Endothelial cell of umbilical vein (primary cell): ENCODE measurements at regions not wholly inside any gene's neighbourhood (a gene's known extent, or its start where the extent isn't known, plus 50 kb on each side); places are given as distances from the start of the nearest gene placed in this dataset.

ENCODE experiments used
- BruUV-seq: library from RNA; stranded (reverse); fragments of 400-500 nt; replicated peaks from 2 replicates; lab custom pipeline; 2021; lab: Mats Ljungman, UMichigan
- CTCF ChIA-PET: fragments of 300-600, 350-600 bp; sonication (Branson Sonifier 250); formaldehyde crosslinking; loops from one replicate; lab custom pipeline; 2021; ENCODE audit warnings: antibody characterized with exemption, inconsistent platforms; lab: Charles Lee
- POLR2A ChIA-PET: fragments of 300-600, 350-600 bp; sonication (Branson Sonifier 250); formaldehyde crosslinking; loops from one replicate; lab custom pipeline; 2021; ENCODE audit warnings: antibody characterized with exemption, inconsistent platforms; lab: Charles Lee
- DNase-seq: peaks from one replicate; pipeline ENCODE4 v3.0.0-alpha.2; 2011; ENCODE audit warnings: low read depth, low spot score
- FAIRE-seq: peaks from 2 replicates; lab custom pipeline; 2011; peaks lifted over from hg19 to GRCh38; lab: Jason Lieb, UNC
- H2AFZ ChIP-seq: 2 replicates; pipeline ENCODE4 v1.6.0; 2012; ENCODE audit warnings: low read depth, low read length, control low read depth, inconsistent platforms
- H3K27ac ChIP-seq: 2 replicates; pipeline ENCODE4 v1.5.1; 2011; ENCODE audit warnings: low read depth, mild to moderate bottlenecking, control low read depth, low read length, moderate library complexity; ENCODE audit not compliant: insufficient read depth
- H3K27me3 ChIP-seq, 2 experiments: 2 replicates each; pipeline versions ENCODE4 v1.6.0 to v1.6.1; 2011; ENCODE audit warnings: low read length in 2 of 2, mixed read lengths in 1 of 2; ENCODE audit not compliant: control insufficient read depth in 2 of 2, insufficient read depth in 2 of 2
- H3K36me3 ChIP-seq, 2 experiments: 2 replicates in 1 of 2; 3 replicates in 1 of 2; pipeline ENCODE4 v1.5.1; 2011; ENCODE audit warnings: low read length in 2 of 2, mild to moderate bottlenecking in 1 of 2, moderate library complexity in 1 of 2; ENCODE audit not compliant: control insufficient read depth in 2 of 2, insufficient read depth in 2 of 2; ENCODE audit errors: extremely low read depth in 1 of 2
- H3K4me1 ChIP-seq: 3 replicates; pipeline ENCODE4 v1.5.1; 2011; ENCODE audit warnings: mild to moderate bottlenecking, low read length; ENCODE audit not compliant: control insufficient read depth, insufficient read depth; ENCODE audit errors: extremely low read depth
- H3K4me2 ChIP-seq: 2 replicates; pipeline ENCODE4 v1.6.1; 2011; ENCODE audit warnings: low read length, control low read depth, mixed read lengths; ENCODE audit not compliant: insufficient read depth
- H3K4me3 ChIP-seq, 3 experiments: fragments of 200-600 bp in 1 of 3; sonication (generic), shearing (Covaris generic) in 1 of 3; replicated peaks in 1 of 3; 2 replicates each; pipeline ENCODE4 v1.5.1; 2011 to 2016; ENCODE audit warnings: control low read depth in 3 of 3, low read length in 3 of 3, mild to moderate bottlenecking in 2 of 3, inconsistent platforms in 1 of 3, low read depth in 1 of 3, moderate library complexity in 1 of 3; ENCODE audit not compliant: insufficient read depth in 1 of 3
- H3K79me2 ChIP-seq: 2 replicates; pipeline ENCODE4 v1.6.0; 2012; ENCODE audit warnings: low read length, inconsistent platforms; ENCODE audit not compliant: control insufficient read depth, insufficient read depth
- H3K9ac ChIP-seq: replicated peaks from 2 replicates; pipeline ENCODE3; 2011; ENCODE audit warnings: low read length, control low read depth; ENCODE audit not compliant: insufficient read depth; ENCODE audit errors: extremely low read depth
- H3K9me1 ChIP-seq: replicated peaks from 3 replicates; pipeline ENCODE4 v1.6.0; 2011; ENCODE audit warnings: mild to moderate bottlenecking, low read length; ENCODE audit not compliant: control insufficient read depth, insufficient read depth; ENCODE audit errors: extremely low read depth
- H3K9me3 ChIP-seq: replicated peaks from 2 replicates; pipeline ENCODE4 v1.5.1; 2012; ENCODE audit warnings: low read length, inconsistent platforms; ENCODE audit not compliant: control insufficient read depth, insufficient read depth
- H4K20me1 ChIP-seq: replicated peaks from 2 replicates; pipeline ENCODE3; 2011; ENCODE audit warnings: mild to moderate bottlenecking, low read length; ENCODE audit not compliant: control insufficient read depth, insufficient read depth; ENCODE audit errors: extremely low read depth
- EZH2 ChIP-seq: IDR thresholded peaks from 2 replicates; pipeline ENCODE4 v1.6.1; 2012; ENCODE audit warnings: borderline replicate concordance, low read depth, mild to moderate bottlenecking, moderate library complexity, low read length, inconsistent platforms; ENCODE audit not compliant: severe bottlenecking
- FOS ChIP-seq: IDR thresholded peaks from 2 replicates; pipeline ENCODE4 v1.6.1; 2011; ENCODE audit warnings: mild to moderate bottlenecking, low read length, moderate library complexity, borderline replicate concordance; ENCODE audit not compliant: insufficient read depth
- GATA2 ChIP-seq: IDR thresholded peaks from 2 replicates; pipeline ENCODE4 v1.7.0; 2011; ENCODE audit warnings: low read depth, mild to moderate bottlenecking, moderate library complexity, mixed read lengths, low read length; ENCODE audit not compliant: insufficient read length, insufficient read depth
- JUN ChIP-seq: IDR thresholded peaks from 2 replicates; pipeline ENCODE4 v1.6.1; 2011; ENCODE audit warnings: borderline replicate concordance, low read depth; ENCODE audit not compliant: insufficient read length, insufficient read depth
- MYC ChIP-seq: IDR thresholded peaks from one replicate; pipeline ENCODE4 v1.6.1; 2011; ENCODE audit warnings: mild to moderate bottlenecking, low read depth, low read length
- POLR2A ChIP-seq: IDR thresholded peaks from 2 replicates; pipeline ENCODE4 v1.6.1; 2012; ENCODE audit warnings: low read depth, mild to moderate bottlenecking, control low read depth, low read length
- POLR2AphosphoS5 ChIP-seq: IDR thresholded peaks from 2 replicates; pipeline ENCODE4 v1.6.1; 2012; ENCODE audit warnings: low read depth, mild to moderate bottlenecking, control low read depth, low read length, moderate library complexity; ENCODE audit not compliant: insufficient read depth
- dilution Hi-C: fragments of 300-500 bp; cut with MboI; formaldehyde crosslinking; loops from one replicate; pipeline ENCODE4 v1.15.0; 2019; ENCODE audit warnings: low sequenced_read_pairs; ENCODE audit not compliant: extremely low pct_ligation_motif_present
- intact Hi-C: fragments of 100-400 bp; cut with micrococcal nuclease; formaldehyde crosslinking; loops from one replicate; pipeline ENCODE4 v1.10.0; 2022
- TF ChIP-seq, protein P1 (sequence below), 2 donors: IDR thresholded peaks; 1 replicate in 1 of 2; 2 replicates in 1 of 2; pipeline ENCODE4 v1.5.1; 2011; ENCODE audit warnings: low read length in 2 of 2, mild to moderate bottlenecking in 2 of 2, moderate library complexity in 2 of 2, control low read depth in 1 of 2, inconsistent platforms in 1 of 2, low read depth in 1 of 2; ENCODE audit not compliant: insufficient read depth in 1 of 2; ENCODE audit errors: extremely low read depth in 1 of 2
- TF ChIP-seq, protein P2 (sequence below): IDR thresholded peaks from 2 replicates; pipeline ENCODE4 v1.6.1; 2011; ENCODE audit not compliant: insufficient read depth, insufficient read length

DNA sequence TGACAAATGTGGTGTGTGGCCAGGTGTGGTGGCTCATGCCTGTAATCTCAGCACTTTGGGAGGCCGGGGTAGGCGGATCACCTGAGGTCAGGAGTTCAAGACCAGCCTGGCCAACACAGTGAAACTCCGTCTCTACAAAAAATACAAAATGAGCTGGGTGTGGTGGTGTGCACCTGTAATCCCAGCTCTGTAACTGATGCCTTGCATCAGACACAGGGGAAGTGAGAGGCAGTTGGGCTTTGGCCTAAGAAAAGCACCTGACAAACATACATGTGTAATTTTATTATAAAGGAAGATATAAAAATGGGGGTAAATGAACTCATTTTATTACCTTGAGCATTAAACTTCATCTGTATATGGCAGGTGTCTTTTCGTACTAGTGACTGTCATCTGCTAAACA is 66.7 kb upstream of the FAM136A start:
- no peaks in the 10 kb centered on the region for H4K20me1 ChIP-seq
- DNase-seq (no peak), FAIRE-seq (no peak)
- ChIA-PET CTCF (no interaction called here), POLR2A (no interaction called here)
- H3K4me2 ChIP-seq: no peak overlapping the region
- H3K79me2 ChIP-seq: no peaks in the 10 kb centered on the region
- no peak overlapping the region for H3K27ac ChIP-seq
- peaks cover 2% of the 10 kb centered on the region for H3K9me3 ChIP-seq
- peaks cover 16% of the 10 kb centered on the region for H3K4me1 ChIP-seq
- intact Hi-C loops: no loop called here
- H3K9ac ChIP-seq: no peak overlapping the region
- no peaks in the 10 kb centered on the region for H3K36me3 ChIP-seq
- TF ChIP-seq, protein P1, sequence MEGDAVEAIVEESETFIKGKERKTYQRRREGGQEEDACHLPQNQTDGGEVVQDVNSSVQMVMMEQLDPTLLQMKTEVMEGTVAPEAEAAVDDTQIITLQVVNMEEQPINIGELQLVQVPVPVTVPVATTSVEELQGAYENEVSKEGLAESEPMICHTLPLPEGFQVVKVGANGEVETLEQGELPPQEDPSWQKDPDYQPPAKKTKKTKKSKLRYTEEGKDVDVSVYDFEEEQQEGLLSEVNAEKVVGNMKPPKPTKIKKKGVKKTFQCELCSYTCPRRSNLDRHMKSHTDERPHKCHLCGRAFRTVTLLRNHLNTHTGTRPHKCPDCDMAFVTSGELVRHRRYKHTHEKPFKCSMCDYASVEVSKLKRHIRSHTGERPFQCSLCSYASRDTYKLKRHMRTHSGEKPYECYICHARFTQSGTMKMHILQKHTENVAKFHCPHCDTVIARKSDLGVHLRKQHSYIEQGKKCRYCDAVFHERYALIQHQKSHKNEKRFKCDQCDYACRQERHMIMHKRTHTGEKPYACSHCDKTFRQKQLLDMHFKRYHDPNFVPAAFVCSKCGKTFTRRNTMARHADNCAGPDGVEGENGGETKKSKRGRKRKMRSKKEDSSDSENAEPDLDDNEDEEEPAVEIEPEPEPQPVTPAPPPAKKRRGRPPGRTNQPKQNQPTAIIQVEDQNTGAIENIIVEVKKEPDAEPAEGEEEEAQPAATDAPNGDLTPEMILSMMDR (IDR thresholded peaks at IDR 0.05; ENCODE audit: extremely low read depth in 1 of 2, insufficient read depth in 1 of 2, low read depth in 1 of 2, low read length in 2 of 2): no peak
- no peak for TF ChIP-seq JUN
- TF ChIP-seq FOS: no peak
- no peak for TF ChIP-seq POLR2AphosphoS5
- TF ChIP-seq, protein P2, sequence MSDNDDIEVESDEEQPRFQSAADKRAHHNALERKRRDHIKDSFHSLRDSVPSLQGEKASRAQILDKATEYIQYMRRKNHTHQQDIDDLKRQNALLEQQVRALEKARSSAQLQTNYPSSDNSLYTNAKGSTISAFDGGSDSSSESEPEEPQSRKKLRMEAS: no peak
- no peak for TF ChIP-seq POLR2A
- TF ChIP-seq MYC: no peak
- TF ChIP-seq GATA2: no peak
- no peak for TF ChIP-seq EZH2
- no peaks in the 10 kb centered on the region for H3K9me1 ChIP-seq
- H2AFZ ChIP-seq: no peak overlapping the region
- BruUV-seq: no TSS peak
- dilution Hi-C loops: no loop called here
- H3K27me3 ChIP-seq: no peaks in the 10 kb centered on the region
- H3K4me3 ChIP-seq: no peak overlapping the region
